ENCODE measurements at regions not wholly inside any gene's neighbourhood (a gene's known extent, or its start where the extent isn't known, plus 50 kb on each side); places are given as distances from the start of the nearest gene placed in this dataset.
A peak's percentile ranks its signal among the peaks of the same experiment; 100 is the strongest.

DNA sequence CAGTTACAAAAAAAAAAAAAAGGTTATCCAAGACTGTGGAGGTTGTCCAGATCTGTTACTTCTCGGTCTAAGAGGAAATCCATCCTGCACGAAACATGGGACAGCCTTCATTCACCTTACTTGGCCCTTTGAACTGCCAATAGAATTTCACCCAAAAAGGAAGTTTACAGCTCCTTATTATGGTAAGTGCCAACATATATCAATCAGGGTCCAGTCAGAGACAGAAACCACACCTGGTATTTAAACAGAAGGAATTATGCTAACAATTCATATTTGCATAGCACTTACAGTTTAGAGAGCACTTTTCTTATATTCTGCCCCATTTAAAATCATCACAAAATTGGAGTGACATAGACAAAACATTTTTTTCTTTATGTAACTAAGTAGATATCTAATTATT lies 93.6 kb upstream of the PTPN3 start:
- TF ChIP-seq, protein P1, sequence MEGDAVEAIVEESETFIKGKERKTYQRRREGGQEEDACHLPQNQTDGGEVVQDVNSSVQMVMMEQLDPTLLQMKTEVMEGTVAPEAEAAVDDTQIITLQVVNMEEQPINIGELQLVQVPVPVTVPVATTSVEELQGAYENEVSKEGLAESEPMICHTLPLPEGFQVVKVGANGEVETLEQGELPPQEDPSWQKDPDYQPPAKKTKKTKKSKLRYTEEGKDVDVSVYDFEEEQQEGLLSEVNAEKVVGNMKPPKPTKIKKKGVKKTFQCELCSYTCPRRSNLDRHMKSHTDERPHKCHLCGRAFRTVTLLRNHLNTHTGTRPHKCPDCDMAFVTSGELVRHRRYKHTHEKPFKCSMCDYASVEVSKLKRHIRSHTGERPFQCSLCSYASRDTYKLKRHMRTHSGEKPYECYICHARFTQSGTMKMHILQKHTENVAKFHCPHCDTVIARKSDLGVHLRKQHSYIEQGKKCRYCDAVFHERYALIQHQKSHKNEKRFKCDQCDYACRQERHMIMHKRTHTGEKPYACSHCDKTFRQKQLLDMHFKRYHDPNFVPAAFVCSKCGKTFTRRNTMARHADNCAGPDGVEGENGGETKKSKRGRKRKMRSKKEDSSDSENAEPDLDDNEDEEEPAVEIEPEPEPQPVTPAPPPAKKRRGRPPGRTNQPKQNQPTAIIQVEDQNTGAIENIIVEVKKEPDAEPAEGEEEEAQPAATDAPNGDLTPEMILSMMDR (IDR thresholded peaks at IDR 0.05; ENCODE audit: low read depth, low read length), result no peak
- no peak overlapping the region for H3K4me3 ChIP-seq (replicated peaks in 1 of 2; ENCODE audit: low read depth in 2 of 2, low read length in 2 of 2)
- no peak for DNase-seq (ENCODE audit: low read depth in 2 of 2)

DNA sequence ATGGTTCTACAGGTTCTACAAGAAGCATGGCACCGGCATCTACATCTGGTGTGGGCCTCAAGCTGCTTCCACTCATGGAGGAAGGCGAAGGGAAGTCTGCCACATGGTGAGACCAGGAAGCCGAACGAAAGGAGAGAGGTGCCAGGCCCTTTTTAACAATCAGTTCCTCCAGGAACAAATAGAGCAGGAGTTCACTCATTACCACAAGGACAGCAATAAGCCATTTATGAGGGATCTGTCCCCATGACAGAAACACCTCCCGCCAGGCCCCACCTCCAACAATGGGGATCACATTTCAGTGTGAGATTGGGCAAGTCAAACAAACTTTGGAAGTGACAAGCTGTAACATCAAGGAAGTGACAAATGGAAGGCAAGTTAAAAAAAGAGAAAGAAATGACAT lies 95.5 kb upstream of the PTPN3 start:
- DNase-seq (ENCODE audit: low read depth in 2 of 2), result no peak
- TF ChIP-seq, protein P1 (IDR thresholded peaks at IDR 0.05; ENCODE audit: low read depth, low read length), result no peak
- H3K4me3 ChIP-seq (replicated peaks in 1 of 2; ENCODE audit: low read depth in 2 of 2, low read length in 2 of 2), result no peak overlapping the region

DNA sequence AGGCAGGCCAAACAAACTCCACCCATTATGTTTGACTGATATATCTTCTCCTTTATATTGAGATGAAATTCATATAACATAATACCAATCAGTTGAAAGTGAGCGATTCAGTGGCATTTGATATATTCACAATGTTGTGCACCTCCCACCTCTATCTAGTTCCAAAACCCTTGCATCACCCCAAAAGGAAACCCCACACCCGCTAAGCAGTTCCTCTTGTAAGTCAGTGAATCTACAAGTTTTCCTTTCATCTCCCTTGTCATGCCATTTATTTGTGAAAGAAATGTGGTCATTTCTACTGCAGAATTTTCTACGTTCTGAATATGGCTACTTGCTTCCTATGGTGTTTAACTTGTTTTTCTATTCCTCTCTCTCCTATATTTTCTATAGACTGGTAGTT lies 99.4 kb upstream of the PTPN3 start:
- no peak for DNase-seq (ENCODE audit: low read depth in 2 of 2)
- no peak overlapping the region for H3K4me3 ChIP-seq (replicated peaks in 1 of 2; ENCODE audit: low read depth in 2 of 2, low read length in 2 of 2)
- TF ChIP-seq, protein P1 (IDR thresholded peaks at IDR 0.05; ENCODE audit: low read depth, low read length), result no peak

DNA sequence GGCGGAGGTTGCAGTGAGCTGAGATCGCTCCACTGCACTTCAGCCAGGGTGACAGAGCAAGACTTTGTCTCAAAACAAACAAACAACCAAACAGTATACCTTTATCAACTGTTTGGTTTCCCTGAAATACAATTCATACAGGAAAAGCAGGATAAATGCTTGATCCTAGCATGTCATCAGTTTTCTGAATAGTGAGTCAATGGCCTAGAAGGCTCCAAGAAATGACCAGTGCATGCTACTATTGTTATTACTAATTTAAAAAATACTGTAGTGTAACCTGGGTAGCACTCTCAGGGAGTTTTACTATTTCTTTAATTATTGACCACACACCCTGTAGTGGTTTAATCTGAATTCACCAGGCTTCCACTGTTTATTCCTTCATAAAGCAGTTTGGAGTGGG lies 101.0 kb upstream of the PTPN3 start:
- DNase-seq (ENCODE audit: low read depth in 2 of 2), result no peak
- no peak overlapping the region for H3K4me3 ChIP-seq (replicated peaks in 1 of 2; ENCODE audit: low read depth in 2 of 2, low read length in 2 of 2)
- TF ChIP-seq, protein P1 (IDR thresholded peaks at IDR 0.05; ENCODE audit: low read depth, low read length), result no peak

DNA sequence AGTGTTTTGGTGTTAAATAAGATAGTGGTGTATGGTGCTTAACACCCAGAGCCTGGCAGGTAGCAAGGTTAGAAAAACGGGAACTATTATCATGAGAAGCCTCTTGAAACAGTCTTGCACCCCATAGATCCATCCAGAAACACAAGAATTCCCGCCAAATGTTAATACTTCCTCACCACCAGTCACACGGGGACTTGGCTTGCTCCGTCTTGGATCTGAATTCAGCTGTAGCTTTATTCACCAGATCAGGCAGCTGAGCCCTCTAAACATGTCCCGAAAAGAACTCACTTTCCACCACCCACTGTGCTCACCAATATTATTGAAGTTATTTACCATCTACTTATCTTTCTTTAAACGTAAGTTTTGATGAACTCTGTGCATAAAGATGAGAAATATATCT lies 101.6 kb upstream of the PTPN3 start:
- DNase-seq (ENCODE audit: low read depth in 2 of 2), result no peak
- TF ChIP-seq, protein P1 (IDR thresholded peaks at IDR 0.05; ENCODE audit: low read depth, low read length), result no peak
- no peak overlapping the region for H3K4me3 ChIP-seq (replicated peaks in 1 of 2; ENCODE audit: low read depth in 2 of 2, low read length in 2 of 2)

DNA sequence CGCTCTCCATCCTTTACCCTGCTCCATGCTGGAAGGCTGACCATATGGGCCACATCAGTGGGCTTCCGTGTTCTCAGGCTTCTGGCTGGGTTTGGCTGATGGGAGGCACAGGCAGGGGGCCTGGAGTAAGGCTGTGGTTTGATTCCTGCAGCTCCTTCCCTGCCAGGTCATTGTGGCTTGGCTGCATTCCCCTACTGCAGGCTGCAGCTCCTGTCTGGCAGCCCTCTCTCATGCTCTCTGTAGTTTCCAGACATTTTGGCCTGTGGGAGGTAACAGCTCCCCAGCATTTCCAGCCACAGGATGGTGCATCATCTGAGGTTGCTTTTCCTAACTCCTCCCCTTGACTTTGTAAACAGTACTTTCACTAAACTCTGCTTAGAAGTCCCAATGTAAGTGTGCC lies 102.0 kb upstream of the PTPN3 start:
- peak; percentile 56 to 89 for DNase-seq (ENCODE audit: low read depth in 2 of 2)
- TF ChIP-seq, protein P1 (IDR thresholded peaks at IDR 0.05; ENCODE audit: low read depth, low read length), result no peak
- no peak overlapping the region for H3K4me3 ChIP-seq (replicated peaks in 1 of 2; ENCODE audit: low read depth in 2 of 2, low read length in 2 of 2)

DNA sequence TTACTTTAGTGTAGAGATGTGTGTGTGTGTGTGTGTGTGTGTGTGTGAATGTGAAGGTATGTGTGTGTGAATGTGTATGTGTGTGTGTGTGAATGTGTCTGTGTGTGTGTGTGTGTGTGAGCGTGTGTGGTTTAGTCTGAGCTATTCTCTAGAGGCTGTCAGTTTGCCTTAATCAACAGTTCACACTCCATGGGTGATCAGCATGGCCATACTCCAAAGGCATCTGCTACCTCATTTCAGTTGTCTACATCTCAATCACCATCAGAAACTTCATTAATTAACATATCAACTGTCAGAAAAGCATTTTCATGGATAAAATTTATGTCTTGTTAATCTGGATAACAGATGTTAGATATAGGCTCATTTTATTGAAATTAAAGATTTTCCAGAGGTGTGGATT lies 103.1 kb upstream of the PTPN3 start:
- no peak overlapping the region for H3K4me3 ChIP-seq (replicated peaks in 1 of 2; ENCODE audit: low read depth in 2 of 2, low read length in 2 of 2)
- DNase-seq (ENCODE audit: low read depth in 2 of 2), result no peak
- TF ChIP-seq, protein P1 (IDR thresholded peaks at IDR 0.05; ENCODE audit: low read depth, low read length), result no peak

All from cardiac fibroblast (primary cell).